ENCODE measurements at regions not wholly inside any gene's neighbourhood (a gene's known extent, or its start where the extent isn't known, plus 50 kb on each side); places are given as distances from the start of the nearest gene placed in this dataset.
"Not testable (repeated sequence)": the region's sequence is repeated elsewhere in the genome, so short reads cannot be mapped to it uniquely, and the experiment has no call there.

- DNase-seq: no peak
These were observed 214.6 kb upstream of the FAM241A start for GRCh38 chr4:111930659-111931058.

- no peak for DNase-seq
These were observed 211.6 kb upstream of the FAM241A start for GRCh38 chr4:111933703-111934102.

GRCh38 chr4:111934314-111934713 lies 210.9 kb upstream of the FAM241A start:
- no peak for DNase-seq

- DNase-seq: peak in 1 of 2 donors; percentile 7
These were observed 207.9 kb upstream of the FAM241A start for GRCh38 chr4:111937368-111937767.

GRCh38 chr4:111941957-111942356 lies 203.3 kb upstream of the FAM241A start:
- DNase-seq: no peak

GRCh38 chr4:111943796-111944203 lies 201.5 kb upstream of the FAM241A start:
- no peak for DNase-seq

GRCh38 chr4:111945014-111945413 lies 200.2 kb upstream of the FAM241A start:
- DNase-seq: no peak

GRCh38 chr4:111946800-111947199 lies 198.5 kb upstream of the FAM241A start:
- DNase-seq: no peak

- no peak for DNase-seq
These were observed 192.6 kb upstream of the FAM241A start for GRCh38 chr4:111952688-111953087.

- DNase-seq: no peak
These were observed 190.7 kb upstream of the FAM241A start for GRCh38 chr4:111954550-111954949.

- no peak for DNase-seq
These were observed 190.3 kb upstream of the FAM241A start for GRCh38 chr4:111955001-111955400.

GRCh38 chr4:111957116-111957515 lies 188.1 kb upstream of the FAM241A start:
- no peak for DNase-seq

- no peak for DNase-seq
These were observed 187.3 kb upstream of the FAM241A start for GRCh38 chr4:111957997-111958396.

- no peak for DNase-seq
These were observed 186.0 kb upstream of the FAM241A start for GRCh38 chr4:111959222-111959621.

- no peak for DNase-seq
These were observed 185.0 kb upstream of the FAM241A start for GRCh38 chr4:111960241-111960667.

GRCh38 chr4:111961026-111961425 lies 184.2 kb upstream of the FAM241A start:
- not testable (repeated sequence) for DNase-seq

- no peak for DNase-seq
These were observed 183.4 kb upstream of the FAM241A start for GRCh38 chr4:111961809-111962208.

GRCh38 chr4:111963158-111963700 lies 182.0 kb upstream of the FAM241A start:
- no peak for DNase-seq

GRCh38 chr4:111977419-111977965 lies 167.8 kb upstream of the FAM241A start:
- no peak for DNase-seq

GRCh38 chr4:111979921-111980320 lies 165.3 kb upstream of the FAM241A start:
- no peak for DNase-seq

GRCh38 chr4:111982089-111982488 lies 163.2 kb upstream of the FAM241A start:
- no peak for DNase-seq

GRCh38 chr4:111984169-111984819 lies 161.0 kb upstream of the FAM241A start:
- DNase-seq: no peak

- no peak for DNase-seq
These were observed 159.8 kb upstream of the FAM241A start for GRCh38 chr4:111985426-111985825.

- no peak for DNase-seq
These were observed 159.2 kb upstream of the FAM241A start for GRCh38 chr4:111986095-111986494.

GRCh38 chr4:111988514-111988913 lies 156.7 kb upstream of the FAM241A start:
- no peak for DNase-seq

Measured in hippocampal formation (tissue), 2 donors.